Duodenal mucosa (tissue), 2 donors: ENCODE measurements at regions not wholly inside any gene's neighbourhood (a gene's known extent, or its start where the extent isn't known, plus 50 kb on each side); places are given as distances from the start of the nearest gene placed in this dataset.

Experiments
- H3K27ac ChIP-seq: one replicate; pipeline ENCODE4 v1.7.0; 2013; ENCODE audit warnings: low read depth, low read length
- H3K27me3 ChIP-seq, 2 donors: one replicate each; pipeline ENCODE4 v1.7.0; 2013; ENCODE audit warnings: low read length in 2 of 2, control low read depth in 1 of 2; ENCODE audit not compliant: insufficient read depth in 2 of 2, control insufficient read depth in 1 of 2
- H3K36me3 ChIP-seq, 2 donors: one replicate each; pipeline ENCODE4 v1.7.0; 2013; ENCODE audit warnings: low read length in 2 of 2, control low read depth in 1 of 2; ENCODE audit not compliant: insufficient read depth in 2 of 2, control insufficient read depth in 1 of 2
- H3K4me1 ChIP-seq, 2 donors: one replicate each; pipeline ENCODE4 v1.7.0; 2013; ENCODE audit warnings: low read length in 2 of 2, control low read depth in 1 of 2; ENCODE audit not compliant: insufficient read depth in 2 of 2, control insufficient read depth in 1 of 2
- H3K4me3 ChIP-seq, 2 donors: one replicate each; pipeline ENCODE4 v1.7.0; 2013; ENCODE audit warnings: low read length in 2 of 2, low read depth in 1 of 2
- H3K9ac ChIP-seq, 2 donors: one replicate each; pipeline ENCODE4 v1.7.0; 2013; ENCODE audit warnings: low read length in 2 of 2, low read depth in 1 of 2
- H3K9me3 ChIP-seq, 2 donors: one replicate each; pipeline ENCODE4 v1.7.0; 2013; ENCODE audit warnings: low read length in 2 of 2, control low read depth in 1 of 2; ENCODE audit not compliant: control insufficient read depth in 1 of 2

DNA sequence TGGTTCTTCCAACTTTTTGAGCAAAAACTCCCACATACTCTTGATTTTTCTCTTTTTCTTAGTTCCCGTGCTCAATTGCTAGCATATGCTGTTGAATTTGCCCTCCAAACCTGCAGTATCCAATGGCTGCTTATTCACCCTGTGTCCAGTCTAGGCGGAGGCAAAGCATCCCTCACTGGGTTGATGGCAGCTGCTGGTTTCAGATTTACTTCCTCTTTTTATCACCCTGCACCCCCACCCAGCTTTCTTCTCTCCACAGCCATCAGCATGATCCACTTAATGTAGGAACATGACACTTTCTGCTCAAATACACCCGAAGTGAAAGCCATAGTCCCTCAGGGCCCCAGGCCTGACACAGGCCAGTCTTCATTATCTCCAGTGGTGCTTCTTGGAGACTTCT lies 87.6 kb upstream of the ADARB2 start:
- H3K9me3 ChIP-seq, result peaks cover 0 to 4% of the 10 kb centered on the region in 2 donors
- H3K4me1 ChIP-seq, result no peaks in the 10 kb centered on the region
- H3K4me3 ChIP-seq, result no peak overlapping the region
- H3K27ac ChIP-seq, result no peak overlapping the region
- no peaks in the 10 kb centered on the region for H3K27me3 ChIP-seq
- no peaks in the 10 kb centered on the region for H3K36me3 ChIP-seq
- no peak overlapping the region for H3K9ac ChIP-seq

DNA sequence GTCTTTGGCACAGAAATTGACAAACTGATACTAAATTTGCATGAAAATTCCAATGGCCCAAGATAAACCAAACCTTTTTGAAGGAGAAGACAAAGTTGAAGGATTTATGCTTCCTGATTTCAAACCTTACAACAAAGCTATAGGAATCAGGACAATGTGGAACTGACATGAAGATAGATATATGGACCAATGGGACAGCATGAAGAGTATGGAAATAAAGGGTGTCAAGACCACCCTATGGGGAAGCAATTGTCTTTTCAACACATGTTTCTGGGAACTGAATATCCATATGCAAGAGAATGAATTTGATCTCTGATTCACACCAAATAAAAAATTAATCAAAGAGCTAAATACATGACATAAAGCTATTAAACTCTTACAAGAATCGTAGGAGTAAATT lies 77.2 kb upstream of the ADARB2 start:
- Histone ChIP-seq H3K27ac (no peak overlapping the region), H3K4me1 (no peaks in the 10 kb centered on the region), H3K36me3 (no peaks in the 10 kb centered on the region), H3K9me3 (peaks cover 5 to 10% of the 10 kb centered on the region in 2 donors), H3K27me3 (no peaks in the 10 kb centered on the region), H3K4me3 (no peak overlapping the region), H3K9ac (no peak overlapping the region)

DNA sequence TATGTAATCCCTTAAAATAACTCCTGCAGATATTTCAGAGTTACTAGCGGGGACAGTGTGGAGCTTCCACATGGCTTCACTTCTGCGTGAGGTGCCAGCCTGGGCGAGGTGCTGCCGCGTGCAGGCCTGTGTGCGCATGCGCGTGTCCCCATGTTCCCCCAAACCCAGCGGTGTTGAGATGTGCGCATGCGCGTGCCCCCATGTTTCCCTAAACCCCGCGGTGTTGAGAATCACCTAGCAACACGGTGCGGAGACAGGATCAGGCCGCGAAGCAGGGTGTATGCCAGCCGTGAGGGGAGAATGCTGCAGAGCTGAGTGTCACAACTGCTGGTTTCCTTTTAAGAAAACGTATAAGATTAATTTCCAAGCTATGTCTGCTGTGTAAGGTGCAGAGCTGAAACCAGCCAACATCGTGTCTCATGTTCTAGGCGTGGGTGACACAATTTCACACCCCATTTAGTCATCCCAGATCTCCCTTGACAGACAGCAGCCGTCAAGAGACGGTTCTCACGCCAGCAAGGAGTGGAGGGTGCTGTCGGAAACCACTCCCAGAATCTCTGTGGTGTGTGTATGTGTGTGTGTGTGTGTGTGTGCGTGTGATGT lies 71.9 kb upstream of the ADARB2 start:
- H3K9ac ChIP-seq, result no peak overlapping the region
- H3K4me1 ChIP-seq, result no peaks in the 10 kb centered on the region
- H3K27me3 ChIP-seq, result peaks cover 0 to 2% of the 10 kb centered on the region in 2 donors
- H3K27ac ChIP-seq, result no peak overlapping the region
- no peak overlapping the region for H3K4me3 ChIP-seq
- no peaks in the 10 kb centered on the region for H3K36me3 ChIP-seq
- no peaks in the 10 kb centered on the region for H3K9me3 ChIP-seq

DNA sequence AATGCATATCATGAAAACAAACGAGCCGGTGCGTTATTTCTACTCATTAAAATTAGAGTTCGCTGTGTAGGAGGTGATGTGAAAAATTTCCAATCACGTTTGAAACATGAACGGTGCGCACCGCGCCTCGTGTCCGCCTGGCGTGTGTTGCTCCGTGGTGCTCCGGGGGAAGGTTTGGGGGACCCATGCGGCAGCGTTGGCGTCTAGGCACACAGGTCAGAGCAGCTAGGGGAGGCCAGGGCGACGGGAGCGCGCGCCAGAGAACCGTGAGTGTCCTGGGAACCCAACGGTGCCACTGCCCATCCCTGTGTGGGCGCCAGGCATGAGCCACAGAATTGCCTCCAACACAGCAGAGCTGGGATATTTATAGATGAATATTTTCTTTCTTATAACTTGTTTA lies 70.6 kb upstream of the ADARB2 start:
- H3K9me3 ChIP-seq, result no peaks in the 10 kb centered on the region
- H3K27ac ChIP-seq, result no peak overlapping the region
- H3K27me3 ChIP-seq, result peaks cover 0 to 2% of the 10 kb centered on the region in 2 donors
- no peak overlapping the region for H3K9ac ChIP-seq
- no peak overlapping the region for H3K4me3 ChIP-seq
- H3K4me1 ChIP-seq, result no peaks in the 10 kb centered on the region
- no peaks in the 10 kb centered on the region for H3K36me3 ChIP-seq

DNA sequence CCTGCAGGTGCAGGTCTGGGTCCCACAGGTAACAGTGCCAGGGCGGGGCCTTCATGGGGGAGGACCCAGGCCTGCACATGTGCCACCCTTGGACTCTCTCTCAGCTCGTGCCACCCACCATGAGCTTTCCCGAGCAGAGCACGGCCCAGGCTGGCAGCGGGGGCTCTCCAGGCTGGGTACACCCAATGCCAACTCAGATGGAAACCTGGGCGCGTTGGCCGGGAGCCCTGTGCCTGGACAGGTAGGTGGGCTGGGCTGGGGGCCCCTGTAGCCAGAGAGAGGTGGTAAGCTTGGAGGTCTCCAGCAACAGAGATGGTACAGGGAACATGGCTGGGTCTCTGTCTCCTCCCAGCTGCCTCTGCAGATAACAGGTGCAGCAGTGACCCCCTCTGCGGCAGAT lies 69.9 kb upstream of the ADARB2 start:
- Histone ChIP-seq H3K36me3 (no peaks in the 10 kb centered on the region), H3K9me3 (no peaks in the 10 kb centered on the region), H3K27ac (no peak overlapping the region)

DNA sequence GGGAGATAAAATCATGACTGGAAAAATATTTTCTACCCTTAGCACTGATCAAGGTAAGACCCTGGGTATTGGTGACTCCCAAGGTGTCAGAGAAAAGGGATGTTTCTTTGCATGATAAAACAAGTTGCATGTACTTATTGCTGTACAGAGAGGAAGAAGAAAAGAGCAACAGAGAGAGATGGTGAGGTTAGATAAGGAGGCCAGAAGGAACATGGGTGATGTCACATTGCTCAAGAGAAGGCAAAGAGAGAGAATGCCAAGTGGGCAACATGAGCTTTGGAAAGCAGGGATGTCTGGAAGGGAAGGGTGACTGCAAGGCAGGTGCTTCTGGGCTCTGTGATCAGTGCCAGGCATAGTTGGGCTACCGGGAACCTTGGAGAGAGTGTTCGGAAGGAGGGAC lies 65.1 kb upstream of the ADARB2 start:
- no peaks in the 10 kb centered on the region for H3K27me3 ChIP-seq

More for the DNA sequence above, 69.9 kb upstream of the ADARB2 start:
- Histone ChIP-seq H3K9ac (no peak overlapping the region), H3K4me1 (no peaks in the 10 kb centered on the region), H3K27me3 (peaks cover 0 to 2% of the 10 kb centered on the region in 2 donors), H3K4me3 (no peak overlapping the region)

DNA sequence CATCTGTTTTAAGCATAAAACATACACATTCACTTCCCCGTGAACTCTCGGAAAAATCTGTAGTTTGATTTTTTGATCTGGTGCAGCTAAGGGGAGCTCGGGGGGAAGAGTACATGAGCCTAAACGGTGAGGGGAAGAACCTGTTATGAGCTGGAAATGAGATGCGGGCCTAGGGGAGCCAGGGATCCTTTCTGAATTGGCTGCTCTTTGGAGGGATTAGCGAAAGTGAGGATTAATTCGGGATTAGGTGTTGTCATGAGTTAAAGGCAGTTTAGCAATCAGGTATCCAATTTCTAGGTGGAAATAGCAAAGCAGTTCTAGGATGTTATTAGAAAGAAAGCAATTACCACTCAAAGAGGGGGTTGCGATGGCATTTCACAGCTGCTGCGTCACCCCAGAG lies 51.1 kb upstream of the ADARB2 start:
- H3K9me3 ChIP-seq, result no peaks in the 10 kb centered on the region
- H3K36me3 ChIP-seq, result no peaks in the 10 kb centered on the region
- H3K4me1 ChIP-seq, result no peaks in the 10 kb centered on the region
- H3K27ac ChIP-seq, result no peak overlapping the region
- H3K9ac ChIP-seq, result no peak overlapping the region
- no peak overlapping the region for H3K4me3 ChIP-seq
- H3K27me3 ChIP-seq, result peaks cover 0 to 2% of the 10 kb centered on the region in 2 donors

More for the DNA sequence above, 65.1 kb upstream of the ADARB2 start:
- Histone ChIP-seq H3K9ac (no peak overlapping the region), H3K9me3 (no peaks in the 10 kb centered on the region), H3K4me1 (no peaks in the 10 kb centered on the region), H3K27ac (no peak overlapping the region), H3K4me3 (no peak overlapping the region), H3K36me3 (no peaks in the 10 kb centered on the region)
